GM19397 (cell line): ENCODE measurements at regions not wholly inside any gene's neighbourhood (a gene's known extent, or its start where the extent isn't known, plus 50 kb on each side); places are given as distances from the start of the nearest gene placed in this dataset.

Experiments used
- ATAC-seq: cut with Tn5 transposase; IDR thresholded peaks from one replicate; pipeline ENCODE4 v1.9.1; 2021; ENCODE audit warnings: mild to moderate bottlenecking, moderate library complexity; ENCODE audit not compliant: unreplicated experiment

DNA sequence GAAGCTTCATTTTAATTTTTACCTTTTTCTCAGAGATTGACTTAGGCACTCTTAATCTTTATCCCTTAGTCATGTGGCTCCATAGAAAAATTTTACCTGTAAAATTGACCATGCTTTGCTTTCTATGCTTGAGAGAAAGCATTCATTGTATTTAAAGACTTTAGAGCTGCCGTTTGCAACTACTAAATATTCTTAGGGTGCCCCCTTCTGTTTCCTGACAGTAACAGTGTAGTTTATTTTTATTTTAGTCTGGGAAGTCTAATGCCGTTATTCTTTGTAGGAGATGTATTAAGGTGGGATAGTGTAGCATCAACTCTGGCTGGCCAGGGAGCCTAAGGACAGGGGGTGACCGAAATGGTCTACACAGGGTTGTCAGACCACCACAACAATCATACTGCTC lies 84.5 kb upstream of the SYNPR start:
- ATAC-seq: no peak

DNA sequence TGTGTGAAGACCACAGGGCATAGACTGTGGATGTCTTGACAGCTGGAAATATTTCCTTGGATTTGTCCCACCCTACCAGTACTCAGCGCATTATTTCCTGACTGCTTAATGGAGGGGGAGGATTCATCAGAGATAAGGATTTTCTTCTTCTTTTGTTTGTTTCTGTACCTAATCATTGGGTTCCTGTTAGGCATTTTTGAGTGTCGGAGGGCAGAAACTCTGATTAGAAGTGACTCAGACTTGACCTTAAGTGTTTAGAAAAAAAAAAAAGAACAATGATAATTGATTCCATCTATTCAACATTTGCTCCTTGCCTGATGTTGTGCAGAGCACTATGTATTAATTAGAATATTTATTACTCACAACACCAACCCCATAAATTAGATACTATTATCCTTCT lies 78.5 kb upstream of the SYNPR start:
- ATAC-seq: no peak

DNA sequence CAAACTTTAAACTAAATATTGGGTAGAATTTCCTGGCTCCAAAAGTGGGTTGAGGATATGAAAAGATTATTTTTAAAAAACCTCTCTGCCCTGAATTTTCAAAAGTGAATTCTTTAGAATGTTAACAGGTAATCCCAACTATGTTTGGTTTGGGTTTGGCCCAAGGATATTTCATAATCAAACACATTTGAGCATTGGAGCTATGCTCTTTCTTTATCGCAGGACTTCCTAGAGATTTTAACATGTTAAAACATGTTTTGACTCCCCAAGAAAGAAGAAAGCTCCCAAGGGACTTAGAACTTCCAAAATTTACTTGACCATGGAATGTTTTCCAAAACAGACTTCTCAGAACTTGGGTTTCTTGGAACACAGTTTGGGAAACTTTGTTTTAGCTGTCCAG lies 75.6 kb upstream of the SYNPR start:
- ATAC-seq: no peak

DNA sequence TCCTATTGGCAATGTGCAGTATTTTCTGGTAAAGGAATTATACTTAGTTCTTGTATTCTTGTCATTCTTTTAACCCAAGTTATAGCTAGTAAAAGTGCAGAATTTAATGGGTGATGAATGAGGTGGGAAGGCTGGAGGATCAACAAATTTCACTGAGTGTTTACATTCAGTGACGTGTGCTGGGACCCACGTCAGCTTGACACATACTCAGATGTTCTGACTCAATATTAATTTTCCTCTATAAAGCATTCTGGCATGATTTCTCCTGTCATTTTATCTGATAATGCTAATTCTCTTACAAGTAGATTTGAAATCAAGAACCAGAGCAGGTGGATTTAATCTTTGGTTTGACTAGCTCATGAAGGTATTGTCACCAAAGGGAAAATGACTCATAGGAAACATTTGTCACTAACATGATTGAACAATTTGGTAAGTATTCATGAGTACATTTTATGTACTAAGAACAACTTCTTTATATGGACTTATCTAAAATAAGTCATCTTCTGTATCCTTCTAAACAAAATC lies 71.0 kb upstream of the SYNPR start:
- no peak for ATAC-seq

DNA sequence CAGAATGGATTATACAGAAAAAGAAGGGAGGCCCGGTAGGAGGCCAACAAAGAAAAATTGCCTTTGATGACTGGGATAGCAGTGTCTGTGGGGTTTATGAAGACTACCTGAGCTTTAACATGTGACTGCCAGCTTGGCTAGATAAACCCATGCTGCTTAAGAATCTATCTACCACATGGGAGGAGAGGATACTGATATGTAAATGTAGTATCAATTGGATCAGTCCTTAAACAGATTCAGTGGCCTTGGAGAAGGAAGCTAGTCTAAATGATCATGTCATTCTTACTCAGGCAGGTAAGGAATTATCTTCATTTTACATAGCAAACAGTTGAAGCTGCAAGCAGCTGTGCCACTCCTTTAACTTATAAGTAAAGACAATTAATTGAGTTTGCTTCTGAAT lies 50.0 kb upstream of the SYNPR start:
- no peak for ATAC-seq
